Cardiac septum (tissue), 1 donor: ENCODE measurements at regions not wholly inside any gene's neighbourhood (a gene's known extent, or its start where the extent isn't known, plus 50 kb on each side); places are given as distances from the start of the nearest gene placed in this dataset.

Experiments used
- DNase-seq: peaks from one replicate; pipeline ENCODE4 v3.0.0-alpha.2; 2020; ENCODE audit warnings: low spot score
- intact Hi-C: fragments of 100-400 bp; cut with DNase I; formaldehyde crosslinking; loops from one replicate; pipeline ENCODE4 v1.14.0; 2022
- donor health status: DM: no; HTN: no; CAD: no.

- no peak for DNase-seq
- intact Hi-C loops, result no loop called here
Measured at GRCh38 chr10:81792729-81793128, 82.3 kb upstream of the NRG3 start.

- DNase-seq, result no peak
- intact Hi-C loops, result no loop called here
Measured at GRCh38 chr10:81806842-81807241, 68.2 kb upstream of the NRG3 start.

- no peak for DNase-seq
- intact Hi-C loops, result no loop called here
Measured at GRCh38 chr10:81814842-81815241, 60.2 kb upstream of the NRG3 start.

GRCh38 chr10:81817596-81818170, 57.3 kb upstream of the NRG3 start:
- intact Hi-C loops, result no loop called here
- no peak for DNase-seq

GRCh38 chr10:81820418-81820817, 54.6 kb upstream of the NRG3 start:
- intact Hi-C loops, result no loop called here
- no peak for DNase-seq
